ENCODE measurements at regions not wholly inside any gene's neighbourhood (a gene's known extent, or its start where the extent isn't known, plus 50 kb on each side); places are given as distances from the start of the nearest gene placed in this dataset.

DNA sequence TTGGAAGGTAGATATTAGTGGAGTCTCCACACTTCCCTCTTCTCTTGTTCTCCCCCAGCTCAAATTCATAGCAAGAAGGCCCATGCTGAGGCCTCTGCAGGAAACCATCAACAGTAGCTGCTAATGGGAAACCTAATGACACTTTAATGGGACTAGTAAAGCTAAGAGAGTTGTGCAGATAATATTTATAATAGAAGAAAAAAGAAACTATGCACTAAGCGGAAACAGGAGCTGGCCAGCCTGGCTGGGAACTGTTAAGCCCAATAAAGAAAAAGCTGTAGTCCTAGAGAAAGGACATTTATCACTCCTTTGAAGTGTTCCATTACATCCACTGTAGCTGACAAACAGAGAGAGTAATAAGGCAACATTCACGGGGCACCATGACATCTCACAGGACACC, 229.6 kb downstream of the IGSF11 start:
- TF ChIP-seq, protein P1, sequence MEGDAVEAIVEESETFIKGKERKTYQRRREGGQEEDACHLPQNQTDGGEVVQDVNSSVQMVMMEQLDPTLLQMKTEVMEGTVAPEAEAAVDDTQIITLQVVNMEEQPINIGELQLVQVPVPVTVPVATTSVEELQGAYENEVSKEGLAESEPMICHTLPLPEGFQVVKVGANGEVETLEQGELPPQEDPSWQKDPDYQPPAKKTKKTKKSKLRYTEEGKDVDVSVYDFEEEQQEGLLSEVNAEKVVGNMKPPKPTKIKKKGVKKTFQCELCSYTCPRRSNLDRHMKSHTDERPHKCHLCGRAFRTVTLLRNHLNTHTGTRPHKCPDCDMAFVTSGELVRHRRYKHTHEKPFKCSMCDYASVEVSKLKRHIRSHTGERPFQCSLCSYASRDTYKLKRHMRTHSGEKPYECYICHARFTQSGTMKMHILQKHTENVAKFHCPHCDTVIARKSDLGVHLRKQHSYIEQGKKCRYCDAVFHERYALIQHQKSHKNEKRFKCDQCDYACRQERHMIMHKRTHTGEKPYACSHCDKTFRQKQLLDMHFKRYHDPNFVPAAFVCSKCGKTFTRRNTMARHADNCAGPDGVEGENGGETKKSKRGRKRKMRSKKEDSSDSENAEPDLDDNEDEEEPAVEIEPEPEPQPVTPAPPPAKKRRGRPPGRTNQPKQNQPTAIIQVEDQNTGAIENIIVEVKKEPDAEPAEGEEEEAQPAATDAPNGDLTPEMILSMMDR (IDR thresholded peaks at IDR 0.05; ENCODE audit: low read length), result no peak
- no peak for TF ChIP-seq EZH2 (optimal IDR thresholded peaks at IDR 0.05; ENCODE audit: low read depth, low read length)

All from MM.1S (cell line).